ENCODE measurements at regions not wholly inside any gene's neighbourhood (a gene's known extent, or its start where the extent isn't known, plus 50 kb on each side); places are given as distances from the start of the nearest gene placed in this dataset.

GRCh38 chr5:122253794-122254193 lies 58.2 kb upstream of the SNCAIP start:
- Histone ChIP-seq H3K36me3 (ENCODE audit: control insufficient read depth, insufficient read depth, low read length) (no peaks in the 10 kb centered on the region), H3K9me3 (ENCODE audit: control insufficient read depth, insufficient read depth, low read depth, low read length) (peaks cover 7% of the 10 kb centered on the region; the same call in 1 of the 2 replicates), H3K27ac (ENCODE audit: low read length) (no peak overlapping the region), H3K4me1 (ENCODE audit: control insufficient read depth, insufficient read depth, low read length) (no peaks in the 10 kb centered on the region), H3K4me3 (ENCODE audit: low read depth in 2 of 2, low read length in 2 of 2) (no peak overlapping the region), H3K27me3 (ENCODE audit: control insufficient read depth, insufficient read depth, low read length) (no peaks in the 10 kb centered on the region)
- intact Hi-C loops (cut with micrococcal nuclease; ENCODE audit: unreplicated experiment), result no loop called here
- ChIA-PET POLR2A (no interaction called here), CTCF (no interaction called here)
- DNase-seq (ENCODE audit: low read depth, low spot score) (no peak), ATAC-seq (no peak)
- no TSS peak for BruUV-seq (replicated peaks)
- no peak for TF ChIP-seq CTCF (IDR thresholded peaks at IDR 0.05)
- in situ Hi-C loops (cut with HindIII; ENCODE audit: low pct_unique_long_range_greater_than_20kb, low sequenced_read_pairs), result no loop called here

GRCh38 chr5:122256388-122256787 lies 55.6 kb upstream of the SNCAIP start:
- H3K4me1 ChIP-seq (ENCODE audit: control insufficient read depth, insufficient read depth, low read length), result no peaks in the 10 kb centered on the region
- H3K27me3 ChIP-seq (ENCODE audit: control insufficient read depth, insufficient read depth, low read length), result no peaks in the 10 kb centered on the region
- no peak for DNase-seq (ENCODE audit: low read depth, low spot score)
- H3K36me3 ChIP-seq (ENCODE audit: control insufficient read depth, insufficient read depth, low read length), result no peaks in the 10 kb centered on the region
- no peak for TF ChIP-seq SIN3A (IDR thresholded peaks at IDR 0.05; ENCODE audit: borderline replicate concordance, insufficient read depth, low read depth, low read length)
- no peak for TF ChIP-seq REST (IDR thresholded peaks at IDR 0.05; ENCODE audit: insufficient read depth in 1 of 2, low read depth in 2 of 2, low read length in 1 of 2)
- no peak for TF ChIP-seq POLR2AphosphoS5 (IDR thresholded peaks at IDR 0.05; ENCODE audit: low read depth, low read length)
- TF ChIP-seq CTCF (IDR thresholded peaks at IDR 0.05), result no peak
- TF ChIP-seq TCF7L2 (IDR thresholded peaks at IDR 0.05; ENCODE audit: low read depth, low read length), result no peak
- H3K4me3 ChIP-seq (ENCODE audit: low read depth in 2 of 2, low read length in 2 of 2), result no peak overlapping the region
- H3K9me3 ChIP-seq (ENCODE audit: control insufficient read depth, insufficient read depth, low read depth, low read length), result peaks cover 7% of the 10 kb centered on the region; the same call in 1 of the 2 replicates
- intact Hi-C loops (cut with micrococcal nuclease; ENCODE audit: unreplicated experiment), result no loop called here
- ChIA-PET POLR2A (no interaction called here), CTCF (no interaction called here)
- no TSS peak for BruUV-seq (replicated peaks)
- in situ Hi-C loops (cut with HindIII; ENCODE audit: low pct_unique_long_range_greater_than_20kb, low sequenced_read_pairs), result no loop called here
- no peak for ATAC-seq
- no peak overlapping the region for H3K27ac ChIP-seq (ENCODE audit: low read length)

GRCh38 chr5:122257000-122257399 lies 55.0 kb upstream of the SNCAIP start:
- peaks cover 7% of the 10 kb centered on the region; the same call in 1 of the 2 replicates for H3K9me3 ChIP-seq (ENCODE audit: control insufficient read depth, insufficient read depth, low read depth, low read length)
- no peak overlapping the region for H3K4me3 ChIP-seq (ENCODE audit: low read depth in 2 of 2, low read length in 2 of 2)
- H3K4me1 ChIP-seq (ENCODE audit: control insufficient read depth, insufficient read depth, low read length), result no peaks in the 10 kb centered on the region
- intact Hi-C loops (cut with micrococcal nuclease; ENCODE audit: unreplicated experiment) (no loop called here), in situ Hi-C loops (cut with HindIII; ENCODE audit: low pct_unique_long_range_greater_than_20kb, low sequenced_read_pairs) (no loop called here)
- no peaks in the 10 kb centered on the region for H3K36me3 ChIP-seq (ENCODE audit: control insufficient read depth, insufficient read depth, low read length)
- TF ChIP-seq SIN3A (IDR thresholded peaks at IDR 0.05; ENCODE audit: borderline replicate concordance, insufficient read depth, low read depth, low read length) (no peak), REST (IDR thresholded peaks at IDR 0.05; ENCODE audit: insufficient read depth in 1 of 2, low read depth in 2 of 2, low read length in 1 of 2) (no peak), POLR2AphosphoS5 (IDR thresholded peaks at IDR 0.05; ENCODE audit: low read depth, low read length) (no peak), CTCF (IDR thresholded peaks at IDR 0.05) (no peak), TCF7L2 (IDR thresholded peaks at IDR 0.05; ENCODE audit: low read depth, low read length) (no peak)
- DNase-seq (ENCODE audit: low read depth, low spot score) (no peak), ATAC-seq (no peak)
- no peaks in the 10 kb centered on the region for H3K27me3 ChIP-seq (ENCODE audit: control insufficient read depth, insufficient read depth, low read length)
- POLR2A ChIA-PET, result no interaction called here
- CTCF ChIA-PET, result no interaction called here
- H3K27ac ChIP-seq (ENCODE audit: low read length), result no peak overlapping the region
- BruUV-seq (replicated peaks), result no TSS peak

Data from Panc1 (cell line).